ENCODE measurements at regions not wholly inside any gene's neighbourhood (a gene's known extent, or its start where the extent isn't known, plus 50 kb on each side); places are given as distances from the start of the nearest gene placed in this dataset.
"Not testable (repeated sequence)": the region's sequence is repeated elsewhere in the genome, so short reads cannot be mapped to it uniquely, and the experiment has no call there.

DNA sequence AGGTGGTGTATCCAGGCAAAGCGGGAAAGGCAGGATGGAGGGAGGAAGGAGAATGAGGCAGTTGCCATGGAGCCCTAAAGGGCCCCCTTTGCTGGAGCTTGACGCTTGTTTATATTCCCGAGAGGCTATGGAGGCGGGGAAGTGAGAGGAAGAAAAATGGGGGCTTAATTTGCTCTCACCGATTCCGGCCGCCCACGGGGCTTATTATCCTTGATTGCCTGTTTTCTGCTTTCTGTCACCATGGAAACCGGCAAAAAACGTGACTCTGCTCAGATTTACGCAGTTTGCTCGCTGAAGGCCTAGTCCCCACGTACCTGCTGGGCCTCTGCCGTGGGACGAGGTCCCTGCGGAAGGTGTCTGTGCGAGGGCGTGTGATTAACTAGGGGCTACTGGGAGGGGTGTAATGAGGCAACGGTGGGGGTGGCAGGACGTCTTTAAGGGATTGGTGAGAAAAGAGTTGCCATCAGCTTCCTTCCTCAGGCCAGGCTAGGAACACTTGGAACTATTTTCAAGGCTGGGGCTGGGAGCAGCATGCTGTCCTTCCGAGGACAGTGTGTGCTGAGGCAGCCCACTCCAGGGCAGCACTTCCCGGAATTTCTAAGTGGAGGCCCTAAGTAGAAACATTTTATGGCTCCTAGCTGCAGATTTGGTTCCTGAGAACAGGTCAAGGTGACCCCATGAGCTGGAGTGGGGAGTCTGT, 110.8 kb upstream of the NDN start:
- H3K4me3 ChIP-seq (ENCODE audit: low read depth, low read length), result no peak overlapping the region
- no peak for DNase-seq (ENCODE audit: low read depth)
- no peak for TF ChIP-seq CTCF (IDR thresholded peaks at IDR 0.05; ENCODE audit: control insufficient read depth, extremely low read depth, insufficient read depth)

DNA sequence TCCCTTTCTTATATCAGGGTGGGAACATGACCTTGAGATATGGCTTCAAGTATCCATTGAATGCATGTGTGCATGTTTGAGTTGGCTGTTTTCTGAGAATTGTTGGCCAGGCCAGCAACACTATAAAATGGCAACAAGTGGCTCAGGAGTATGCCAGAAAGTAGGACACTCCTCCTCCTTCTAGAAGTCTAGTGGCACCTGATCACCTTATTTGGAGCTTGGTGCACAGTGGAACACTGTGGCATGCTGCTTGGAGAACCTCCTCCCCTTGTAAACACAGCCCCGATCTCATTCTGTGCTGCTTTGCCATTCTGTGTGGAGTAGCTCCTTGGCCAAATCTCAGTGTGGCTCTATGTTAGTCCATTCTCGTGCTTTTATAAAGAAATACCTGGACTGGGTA, 114.8 kb upstream of the NDN start:
- TF ChIP-seq CTCF (IDR thresholded peaks at IDR 0.05; ENCODE audit: control insufficient read depth, extremely low read depth, insufficient read depth), result no peak
- peak; percentile 74 for DNase-seq (ENCODE audit: low read depth)
- no peak overlapping the region for H3K4me3 ChIP-seq (ENCODE audit: low read depth, low read length)

- not testable (repeated sequence) for DNase-seq (ENCODE audit: low read depth); H3K4me3 ChIP-seq (ENCODE audit: low read depth, low read length)
These were observed 115.9 kb upstream of the NDN start for GRCh38 chr15:23802896-23803435.

GRCh38 chr15:23806980-23807379, 119.9 kb upstream of the NDN start:
- TF ChIP-seq CTCF (IDR thresholded peaks at IDR 0.05; ENCODE audit: control insufficient read depth, extremely low read depth, insufficient read depth), result no peak
- no peak for DNase-seq (ENCODE audit: low read depth)
- H3K4me3 ChIP-seq (ENCODE audit: low read depth, low read length), result no peak overlapping the region

DNA sequence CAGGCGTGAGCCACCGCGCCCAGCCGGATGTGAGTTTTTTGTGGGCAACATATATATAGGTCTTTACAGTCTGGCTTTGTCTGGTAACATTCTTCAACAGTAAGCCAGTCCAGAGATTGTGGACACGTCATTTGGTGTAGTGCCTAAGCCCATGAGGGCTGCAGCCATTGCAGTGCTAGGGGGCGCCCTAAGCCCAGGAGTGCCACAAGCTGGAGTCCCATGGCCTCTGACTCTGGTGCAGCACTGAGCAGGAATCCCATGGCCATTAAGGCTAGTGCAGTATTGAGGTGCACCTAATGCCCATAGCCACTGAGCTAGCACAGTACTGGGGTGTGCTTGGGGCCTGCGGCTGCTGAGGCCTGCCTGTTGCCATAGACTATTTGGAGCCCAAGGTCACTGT, 136.4 kb upstream of the NDN start:
- H3K4me3 ChIP-seq (ENCODE audit: low read depth, low read length), result no peak overlapping the region
- DNase-seq (ENCODE audit: low read depth), result no peak
- no peak for TF ChIP-seq CTCF (IDR thresholded peaks at IDR 0.05; ENCODE audit: control insufficient read depth, extremely low read depth, insufficient read depth)

GRCh38 chr15:23828786-23829185, 141.7 kb upstream of the NDN start:
- DNase-seq (ENCODE audit: low read depth), result no peak
- no peak overlapping the region for H3K4me3 ChIP-seq (ENCODE audit: low read depth, low read length)
- no peak for TF ChIP-seq CTCF (IDR thresholded peaks at IDR 0.05; ENCODE audit: control insufficient read depth, extremely low read depth, insufficient read depth)

GRCh38 chr15:23835953-23836352, 148.8 kb upstream of the NDN start:
- TF ChIP-seq CTCF (IDR thresholded peaks at IDR 0.05; ENCODE audit: control insufficient read depth, extremely low read depth, insufficient read depth), result no peak

More at GRCh38 chr15:23835953-23836352, 148.8 kb upstream of the NDN start:
- no peak overlapping the region for H3K4me3 ChIP-seq (ENCODE audit: low read depth, low read length)
- no peak for DNase-seq (ENCODE audit: low read depth)

All from LNCaP clone FGC (cell line).